Endodermal cell (in vitro differentiated cells): ENCODE measurements at regions not wholly inside any gene's neighbourhood (a gene's known extent, or its start where the extent isn't known, plus 50 kb on each side); places are given as distances from the start of the nearest gene placed in this dataset.

Source experiments
- DNase-seq: peaks from one replicate; pipeline ENCODE4 v3.0.0-alpha.2; 2017
- H3K27ac ChIP-seq: 2 replicates; pipeline ENCODE4 v1.5.1; 2013; ENCODE audit warnings: mild to moderate bottlenecking, low read depth, low read length, moderate library complexity
- H3K27me3 ChIP-seq: 2 replicates; pipeline ENCODE4 v1.6.1; 2013; ENCODE audit warnings: mild to moderate bottlenecking, low read length, moderate library complexity; ENCODE audit not compliant: insufficient read depth, control insufficient read depth, poor library complexity, severe bottlenecking
- H3K36me3 ChIP-seq: 2 replicates; pipeline ENCODE4 v1.7.0; 2013; ENCODE audit warnings: mild to moderate bottlenecking, low read length, moderate library complexity; ENCODE audit not compliant: control insufficient read depth, insufficient read depth
- H3K4me1 ChIP-seq: one replicate; pipeline ENCODE4 v1.7.0; 2013; ENCODE audit warnings: low read length; ENCODE audit not compliant: control insufficient read depth, insufficient read depth
- H3K4me3 ChIP-seq: 2 replicates; pipeline ENCODE4 v1.5.1; 2013; ENCODE audit warnings: mild to moderate bottlenecking, low read length, moderate library complexity
- H3K9ac ChIP-seq: 2 replicates; pipeline ENCODE4 v1.6.1; 2013; ENCODE audit warnings: mild to moderate bottlenecking, low read length, moderate library complexity; ENCODE audit not compliant: poor library complexity, severe bottlenecking; ENCODE audit errors: extremely low read depth
- H3K9me3 ChIP-seq: 2 replicates; pipeline ENCODE4 v1.6.1; 2013; ENCODE audit warnings: mild to moderate bottlenecking, low read length, moderate library complexity; ENCODE audit not compliant: control insufficient read depth
- H3K27ac Mint-ChIP-seq: 2 replicates; pipeline ENCODE4 v1.8.0; 2020; ENCODE audit warnings: mixed read lengths
- H3K27me3 Mint-ChIP-seq: 2 replicates; pipeline ENCODE4 v1.8.0; 2021; ENCODE audit warnings: mild to moderate bottlenecking, mixed read lengths; ENCODE audit not compliant: insufficient read depth
- H3K36me3 Mint-ChIP-seq: 2 replicates; pipeline ENCODE4 v1.8.0; 2020; ENCODE audit warnings: low read depth, mixed read lengths
- H3K4me1 Mint-ChIP-seq: 2 replicates; pipeline ENCODE4 v1.8.0; 2020; ENCODE audit warnings: mixed read lengths
- H3K4me3 Mint-ChIP-seq: 2 replicates; pipeline ENCODE4 v1.8.0; 2020; ENCODE audit warnings: mild to moderate bottlenecking, moderate library complexity, mixed read lengths
- H3K9me3 Mint-ChIP-seq: 2 replicates; pipeline ENCODE4 v1.8.0; 2020; ENCODE audit warnings: mild to moderate bottlenecking, mixed read lengths
- WGBS, 2 experiments: methylation state at CpG; one replicate each; pipeline versions ENCODE4 v1.1.5 to v1.1.7; 2013; ENCODE audit warnings: missing lambda C conversion rate in 2 of 2, mixed read lengths in 1 of 2; ENCODE audit not compliant: insufficient coverage in 1 of 2, insufficient read length in 1 of 2; 5-methylcytosine and 5-hydroxymethylcytosine counted together
- TF ChIP-seq, protein P1 (sequence below): fragments of 200-600 bp; sonication (generic); conservative IDR thresholded peaks from 2 replicates; pipeline ENCODE4 v1.5.0; 2021; ENCODE audit warnings: antibody characterized with exemption, mild to moderate bottlenecking

DNA sequence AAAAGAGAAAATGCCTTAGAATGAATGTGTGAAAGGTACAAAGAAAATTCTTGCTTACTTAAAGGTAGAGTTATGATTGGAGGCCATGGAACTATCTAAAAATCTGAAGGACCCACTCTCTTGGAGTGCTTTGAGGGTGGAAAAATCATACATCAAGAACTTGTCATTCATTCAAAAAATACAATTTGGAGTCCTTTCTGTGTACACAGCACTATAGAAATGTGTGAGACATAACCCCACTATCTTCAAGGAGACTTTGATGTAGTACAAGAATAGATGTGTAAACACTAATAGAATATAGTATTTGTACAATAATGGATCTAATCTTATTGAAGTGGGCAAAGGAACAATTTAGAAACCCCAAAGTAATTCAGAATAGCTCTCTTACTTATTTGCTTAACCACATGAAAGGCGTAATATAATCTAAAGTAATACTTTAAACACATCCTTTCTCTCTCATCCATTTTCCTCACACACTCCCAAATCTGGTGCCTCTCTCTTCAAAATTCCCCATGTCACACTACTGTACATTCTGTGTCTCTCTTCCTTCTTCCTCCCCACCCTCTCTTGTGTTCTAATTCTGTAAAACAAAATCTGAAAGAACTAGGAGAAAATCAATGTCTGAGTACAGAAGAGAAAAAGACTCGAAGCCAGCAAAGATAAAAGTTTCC, 166.7 kb downstream of the DNAJB9 start:
- DNase-seq = no peak
- TF ChIP-seq, protein P1, sequence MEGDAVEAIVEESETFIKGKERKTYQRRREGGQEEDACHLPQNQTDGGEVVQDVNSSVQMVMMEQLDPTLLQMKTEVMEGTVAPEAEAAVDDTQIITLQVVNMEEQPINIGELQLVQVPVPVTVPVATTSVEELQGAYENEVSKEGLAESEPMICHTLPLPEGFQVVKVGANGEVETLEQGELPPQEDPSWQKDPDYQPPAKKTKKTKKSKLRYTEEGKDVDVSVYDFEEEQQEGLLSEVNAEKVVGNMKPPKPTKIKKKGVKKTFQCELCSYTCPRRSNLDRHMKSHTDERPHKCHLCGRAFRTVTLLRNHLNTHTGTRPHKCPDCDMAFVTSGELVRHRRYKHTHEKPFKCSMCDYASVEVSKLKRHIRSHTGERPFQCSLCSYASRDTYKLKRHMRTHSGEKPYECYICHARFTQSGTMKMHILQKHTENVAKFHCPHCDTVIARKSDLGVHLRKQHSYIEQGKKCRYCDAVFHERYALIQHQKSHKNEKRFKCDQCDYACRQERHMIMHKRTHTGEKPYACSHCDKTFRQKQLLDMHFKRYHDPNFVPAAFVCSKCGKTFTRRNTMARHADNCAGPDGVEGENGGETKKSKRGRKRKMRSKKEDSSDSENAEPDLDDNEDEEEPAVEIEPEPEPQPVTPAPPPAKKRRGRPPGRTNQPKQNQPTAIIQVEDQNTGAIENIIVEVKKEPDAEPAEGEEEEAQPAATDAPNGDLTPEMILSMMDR = no peak
- Mint-ChIP-seq H3K4me3 (no peak overlapping the region), H3K27me3 (peaks cover 2% of the 10 kb centered on the region), H3K27ac (no peak overlapping the region), H3K9me3 (no peaks in the 10 kb centered on the region), H3K36me3 (no peaks in the 10 kb centered on the region), H3K4me1 (peaks cover 11% of the 10 kb centered on the region)
- Histone ChIP-seq H3K36me3 (no peaks in the 10 kb centered on the region), H3K9ac (no peak overlapping the region), H3K4me1 (peaks cover 4% of the 10 kb centered on the region), H3K27me3 (no peaks in the 10 kb centered on the region), H3K4me3 (no peak overlapping the region), H3K27ac (no peak overlapping the region), H3K9me3 (no peaks in the 10 kb centered on the region)
- WGBS, 2 experiments = 48 to 80% methylated on average over 1 to 2 of the region's 2 CpGs

DNA sequence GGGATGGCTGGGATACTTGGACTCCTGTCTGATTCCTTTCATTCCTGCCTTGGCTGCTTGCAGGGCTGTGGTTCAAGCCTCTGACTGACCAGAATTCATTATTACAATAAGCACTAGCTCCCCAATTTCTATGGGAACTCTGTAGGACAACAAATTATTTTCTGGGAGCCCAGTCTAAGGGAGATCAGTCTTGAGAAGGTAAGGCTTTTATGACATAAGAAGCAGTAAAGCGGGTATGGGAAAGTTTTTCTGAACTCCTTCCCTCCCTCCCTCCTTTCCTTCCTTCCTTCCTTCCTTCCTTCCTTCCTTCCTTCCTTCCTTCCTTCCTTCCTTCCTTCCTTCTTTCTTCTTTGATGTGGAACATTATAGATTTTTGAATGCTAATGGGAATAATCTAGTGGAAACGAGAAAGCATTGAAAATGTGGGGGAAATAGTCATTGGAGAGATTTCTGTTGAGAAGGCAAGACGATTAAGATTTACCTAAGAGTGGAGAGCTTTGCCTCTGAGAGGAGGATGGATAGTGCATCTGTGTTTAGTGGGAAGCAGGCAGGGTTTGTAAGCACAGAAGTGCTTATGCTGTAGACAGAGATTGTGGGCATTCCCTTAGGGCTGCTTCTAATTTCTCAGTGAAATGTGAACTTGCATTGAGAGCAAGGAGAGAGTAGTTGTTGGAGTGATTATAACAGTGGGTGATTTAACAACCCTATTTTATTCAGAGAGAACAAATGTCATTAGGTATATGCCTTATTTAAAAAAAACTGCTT, 201.5 kb downstream of the DNAJB9 start:
- no peak for DNase-seq

GRCh38 chr7:108771853-108772252, 202.2 kb downstream of the DNAJB9 start:
- no peak overlapping the region for H3K27ac ChIP-seq
- no peak overlapping the region for H3K9ac ChIP-seq
- no peak overlapping the region for H3K4me3 ChIP-seq
- peaks cover 11% of the 10 kb centered on the region for H3K4me1 Mint-ChIP-seq
- H3K4me1 ChIP-seq = no peaks in the 10 kb centered on the region
- no peaks in the 10 kb centered on the region for H3K36me3 ChIP-seq
- H3K27ac Mint-ChIP-seq = no peak overlapping the region
- no peaks in the 10 kb centered on the region for H3K9me3 ChIP-seq
- H3K27me3 ChIP-seq = peaks cover 13% of the 10 kb centered on the region
- WGBS, 2 experiments = 100% methylated on average over 1 to 2 of the region's 2 CpGs
- no peaks in the 10 kb centered on the region for H3K36me3 Mint-ChIP-seq
- DNase-seq = no peak
- H3K4me3 Mint-ChIP-seq = no peak overlapping the region
- no peaks in the 10 kb centered on the region for H3K27me3 Mint-ChIP-seq
- TF ChIP-seq, protein P1 = no peak
- H3K9me3 Mint-ChIP-seq = no peaks in the 10 kb centered on the region

More for the DNA sequence above, 201.5 kb downstream of the DNAJB9 start:
- H3K27ac ChIP-seq = no peak overlapping the region
- Mint-ChIP-seq H3K4me3 (no peak overlapping the region), H3K4me1 (peaks cover 15% of the 10 kb centered on the region), H3K27me3 (no peaks in the 10 kb centered on the region), H3K9me3 (no peaks in the 10 kb centered on the region), H3K27ac (no peak overlapping the region), H3K36me3 (no peaks in the 10 kb centered on the region)
- TF ChIP-seq, protein P1 = no peak
- H3K27me3 ChIP-seq = peaks cover 13% of the 10 kb centered on the region
- 74 to 89% methylated on average over 2 of the region's 3 CpGs for WGBS, 2 experiments
- H3K9ac ChIP-seq = no peak overlapping the region
- no peaks in the 10 kb centered on the region for H3K36me3 ChIP-seq
- H3K4me3 ChIP-seq = no peak overlapping the region
- no peaks in the 10 kb centered on the region for H3K4me1 ChIP-seq
- H3K9me3 ChIP-seq = no peaks in the 10 kb centered on the region
